ENCODE measurements at regions not wholly inside any gene's neighbourhood (a gene's known extent, or its start where the extent isn't known, plus 50 kb on each side); places are given as distances from the start of the nearest gene placed in this dataset.

- TF ChIP-seq POLR2AphosphoS5 (IDR thresholded peaks at IDR 0.05; ENCODE audit: low read depth, low read length) (no peak), POLR2A (IDR thresholded peaks at IDR 0.05; ENCODE audit: low read depth, low read length) (no peak), TAF1 (IDR thresholded peaks at IDR 0.05; ENCODE audit: borderline replicate concordance, low read depth, low read length) (no peak)
Observed at GRCh38 chr10:3935141-3935540, 150.1 kb upstream of the KLF6 start.

All from GM12892 (cell line).